ENCODE measurements at regions not wholly inside any gene's neighbourhood (a gene's known extent, or its start where the extent isn't known, plus 50 kb on each side); places are given as distances from the start of the nearest gene placed in this dataset.
A peak's percentile ranks its signal among the peaks of the same experiment; 100 is the strongest.

- DNase-seq = peak in 1 of 3 donors; percentile 13
Observed at GRCh38 chr13:93146584-93147297, 79.9 kb upstream of the GPC6 start.

GRCh38 chr13:93147298-93147645, 79.3 kb upstream of the GPC6 start:
- DNase-seq = no peak

GRCh38 chr13:93147946-93148345, 78.7 kb upstream of the GPC6 start:
- DNase-seq = no peak

- peak; percentile 11 to 55 (median 50) for DNase-seq
Observed at GRCh38 chr13:93151277-93151676, 75.3 kb upstream of the GPC6 start.

GRCh38 chr13:93158565-93158964, 68.0 kb upstream of the GPC6 start:
- no peak for DNase-seq

- DNase-seq = no peak
Observed at GRCh38 chr13:93169980-93170379, 56.6 kb upstream of the GPC6 start.

- DNase-seq = no peak
Observed at GRCh38 chr13:93172109-93172508, 54.5 kb upstream of the GPC6 start.

GRCh38 chr13:93173654-93174053, 53.0 kb upstream of the GPC6 start:
- no peak for DNase-seq

- DNase-seq = no peak
Observed at GRCh38 chr13:93174260-93174659, 52.3 kb upstream of the GPC6 start.
